ENCODE measurements at regions not wholly inside any gene's neighbourhood (a gene's known extent, or its start where the extent isn't known, plus 50 kb on each side); places are given as distances from the start of the nearest gene placed in this dataset.
"Not testable (repeated sequence)": the region's sequence is repeated elsewhere in the genome, so short reads cannot be mapped to it uniquely, and the experiment has no call there.

- H3K4me3 ChIP-seq (ENCODE audit: low read depth, low read length): no peak overlapping the region
- DNase-seq (ENCODE audit: low read depth): no peak
- no peak for TF ChIP-seq CTCF (conservative IDR thresholded peaks at IDR 0.05; ENCODE audit: low read depth, low read length)
Observed at GRCh38 chr1:232134365-232134764, 495.6 kb downstream of the SIPA1L2 start.

DNA sequence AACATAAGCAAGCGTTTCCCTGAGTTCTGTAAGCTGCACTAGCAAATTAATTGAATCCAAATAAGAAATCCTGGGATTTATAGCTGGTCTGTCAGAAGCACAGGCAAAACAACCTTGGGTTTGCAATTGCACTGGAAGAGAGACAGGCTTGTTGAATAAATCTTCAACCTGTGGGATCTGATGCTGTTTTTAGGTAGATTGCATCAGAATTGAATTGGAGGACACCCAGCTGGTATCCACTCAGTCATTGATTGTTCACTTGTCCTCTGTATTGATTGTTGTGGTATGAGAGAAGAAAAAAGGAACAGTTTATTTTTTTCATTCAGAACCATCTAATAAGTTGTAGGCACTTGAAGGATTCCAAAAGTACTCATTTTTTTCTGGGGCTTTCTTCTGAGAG lies 497.4 kb downstream of the SIPA1L2 start:
- DNase-seq (ENCODE audit: low read depth): no peak
- TF ChIP-seq CTCF (conservative IDR thresholded peaks at IDR 0.05; ENCODE audit: low read depth, low read length): no peak
- H3K4me3 ChIP-seq (ENCODE audit: low read depth, low read length): no peak overlapping the region

GRCh38 chr1:232131715-232132391 lies 498.1 kb downstream of the SIPA1L2 start:
- TF ChIP-seq CTCF (conservative IDR thresholded peaks at IDR 0.05; ENCODE audit: low read depth, low read length): no peak
- no peak overlapping the region for H3K4me3 ChIP-seq (ENCODE audit: low read depth, low read length)
- no peak for DNase-seq (ENCODE audit: low read depth)

- DNase-seq (ENCODE audit: low read depth): peak; percentile 23
- no peak for TF ChIP-seq CTCF (conservative IDR thresholded peaks at IDR 0.05; ENCODE audit: low read depth, low read length)
- H3K4me3 ChIP-seq (ENCODE audit: low read depth, low read length): no peak overlapping the region
Observed at GRCh38 chr1:232130815-232131480, 499.0 kb downstream of the SIPA1L2 start.

- DNase-seq (ENCODE audit: low read depth): peak; percentile 81
- TF ChIP-seq CTCF (conservative IDR thresholded peaks at IDR 0.05; ENCODE audit: low read depth, low read length): no peak
- H3K4me3 ChIP-seq (ENCODE audit: low read depth, low read length): no peak overlapping the region
Observed at GRCh38 chr1:232127190-232127589, 500.6 kb downstream of the DISC1 start.

DNA sequence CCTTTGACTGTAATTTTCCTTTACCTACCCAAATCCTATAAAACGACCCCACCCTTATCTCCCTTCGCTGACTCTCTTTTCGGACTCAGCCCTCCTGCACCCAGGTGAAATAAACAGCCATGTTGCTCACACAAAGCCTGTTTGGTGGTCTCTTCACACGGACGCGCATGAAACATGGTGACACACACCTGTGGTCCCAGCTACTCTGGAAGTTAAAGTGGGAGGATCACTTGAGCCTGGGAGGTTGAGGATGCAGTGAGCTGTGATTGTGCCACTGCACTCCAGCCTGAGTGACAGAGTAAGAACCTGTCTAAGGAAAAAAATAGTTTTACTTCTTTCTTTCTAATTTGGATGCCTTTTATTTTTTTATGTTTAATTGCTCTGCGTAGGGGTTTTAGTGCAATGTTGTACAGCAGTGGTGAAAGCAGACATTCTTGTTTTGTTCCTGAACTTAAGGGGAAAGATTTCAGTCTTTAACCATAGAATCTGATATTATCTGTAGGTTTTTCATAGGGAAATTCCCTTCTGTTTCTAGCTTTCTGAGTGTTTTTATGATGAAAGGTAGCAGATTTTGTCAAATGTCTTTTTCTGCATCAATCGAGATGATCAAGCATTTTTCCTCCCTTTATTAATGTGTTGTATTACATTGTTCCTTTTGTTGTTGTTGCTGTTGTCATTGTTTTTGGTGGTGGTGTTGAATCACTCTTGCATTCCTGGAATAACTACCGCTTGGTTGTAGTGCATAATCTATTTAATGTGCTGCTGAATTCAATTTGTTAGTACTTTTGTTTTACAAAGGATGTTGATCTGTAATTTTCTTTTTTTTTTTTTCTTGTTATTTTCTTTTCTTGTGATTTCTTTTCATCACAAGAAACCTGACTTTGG lies 497.4 kb downstream of the DISC1 start:
- DNase-seq (ENCODE audit: low read depth): peak; percentile 34
- no peak overlapping the region for H3K4me3 ChIP-seq (ENCODE audit: low read depth, low read length)
- TF ChIP-seq CTCF (conservative IDR thresholded peaks at IDR 0.05; ENCODE audit: low read depth, low read length): no peak

DNA sequence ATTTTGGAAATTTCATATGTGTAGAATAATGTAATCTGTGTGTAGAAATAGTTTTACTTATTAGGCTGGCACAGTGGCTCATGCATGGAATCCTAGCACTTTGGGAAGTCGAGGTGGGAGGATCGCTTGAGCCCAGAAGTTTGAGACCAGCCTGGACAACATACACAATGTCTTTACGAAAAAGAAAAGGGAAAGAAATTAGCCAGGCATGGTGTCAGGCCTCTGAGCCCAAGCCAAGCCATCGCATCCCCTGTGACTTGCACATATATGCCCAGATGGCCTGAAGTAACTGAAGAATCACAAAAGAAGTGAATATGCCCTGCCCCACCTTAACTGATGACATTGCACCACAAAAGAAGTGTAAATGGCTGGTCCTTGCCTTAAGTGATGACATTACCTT lies 491.3 kb downstream of the DISC1 start:
- H3K4me3 ChIP-seq (ENCODE audit: low read depth, low read length); DNase-seq (ENCODE audit: low read depth): not testable (repeated sequence)

All from choroid plexus epithelial cell (primary cell).